ENCODE measurements at regions not wholly inside any gene's neighbourhood (a gene's known extent, or its start where the extent isn't known, plus 50 kb on each side); places are given as distances from the start of the nearest gene placed in this dataset.

GRCh38 chr3:473033-473800 is 276.7 kb downstream of the CHL1 start:
- DNase-seq (ENCODE audit: low spot score), result no peak
- in situ Hi-C loops (cut with MboI; ENCODE audit: low pct_unique_long_range_greater_than_20kb, low sequenced_read_pairs, unreplicated experiment), result no loop called here
- no peak for TF ChIP-seq CTCF (IDR thresholded peaks at IDR 0.05; ENCODE audit: extremely low read depth, insufficient read depth, missing control alignments)

- DNase-seq (ENCODE audit: low spot score), result no peak
- TF ChIP-seq CTCF (IDR thresholded peaks at IDR 0.05; ENCODE audit: extremely low read depth, insufficient read depth, missing control alignments), result no peak
- in situ Hi-C loops (cut with MboI; ENCODE audit: low pct_unique_long_range_greater_than_20kb, low sequenced_read_pairs, unreplicated experiment), result no loop called here
Observed at GRCh38 chr3:474828-475227, 278.3 kb downstream of the CHL1 start.

DNA sequence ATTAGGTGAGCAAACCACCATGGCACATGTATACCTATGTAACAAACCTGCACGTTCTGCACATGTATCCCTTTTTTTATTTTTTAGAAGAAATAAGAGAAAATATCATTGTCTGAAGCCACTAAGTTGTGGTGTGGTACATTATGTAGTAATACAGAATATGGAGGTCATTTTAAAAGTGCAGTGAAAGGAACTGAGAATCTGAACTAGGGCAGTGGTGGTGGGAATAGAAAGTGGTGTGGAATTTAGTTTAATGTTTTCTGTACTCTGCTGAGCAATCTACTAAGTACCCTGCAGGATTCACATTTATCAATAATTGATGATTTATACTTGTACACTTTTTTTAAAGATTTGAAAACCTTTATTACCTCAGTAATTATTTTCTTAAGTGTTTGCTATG is 283.5 kb downstream of the CHL1 start:
- DNase-seq (ENCODE audit: low spot score), result no peak
- TF ChIP-seq CTCF (IDR thresholded peaks at IDR 0.05; ENCODE audit: extremely low read depth, insufficient read depth, missing control alignments), result no peak
- in situ Hi-C loops (cut with MboI; ENCODE audit: low pct_unique_long_range_greater_than_20kb, low sequenced_read_pairs, unreplicated experiment), result no loop called here

DNA sequence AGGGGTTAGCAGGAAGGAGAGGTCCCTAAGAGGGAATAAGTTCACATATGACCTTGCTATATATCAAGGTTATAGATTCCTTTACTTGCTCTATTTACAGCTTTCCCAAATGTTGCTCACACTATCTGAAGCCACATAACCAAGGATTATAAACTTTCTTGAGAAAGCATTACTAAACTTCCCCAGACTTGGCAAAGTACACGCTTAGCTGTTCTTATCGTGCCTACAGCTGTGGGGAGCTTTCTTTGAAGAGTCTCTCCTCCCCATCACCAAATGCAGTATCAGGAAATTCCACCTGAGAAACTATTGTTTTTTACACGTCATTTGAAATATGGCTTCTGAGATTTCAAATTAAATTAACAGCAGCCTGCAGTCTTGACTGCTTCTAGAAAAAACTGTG is 284.5 kb downstream of the CHL1 start:
- no peak for TF ChIP-seq CTCF (IDR thresholded peaks at IDR 0.05; ENCODE audit: extremely low read depth, insufficient read depth, missing control alignments)
- no peak for DNase-seq (ENCODE audit: low spot score)
- in situ Hi-C loops (cut with MboI; ENCODE audit: low pct_unique_long_range_greater_than_20kb, low sequenced_read_pairs, unreplicated experiment), result no loop called here

DNA sequence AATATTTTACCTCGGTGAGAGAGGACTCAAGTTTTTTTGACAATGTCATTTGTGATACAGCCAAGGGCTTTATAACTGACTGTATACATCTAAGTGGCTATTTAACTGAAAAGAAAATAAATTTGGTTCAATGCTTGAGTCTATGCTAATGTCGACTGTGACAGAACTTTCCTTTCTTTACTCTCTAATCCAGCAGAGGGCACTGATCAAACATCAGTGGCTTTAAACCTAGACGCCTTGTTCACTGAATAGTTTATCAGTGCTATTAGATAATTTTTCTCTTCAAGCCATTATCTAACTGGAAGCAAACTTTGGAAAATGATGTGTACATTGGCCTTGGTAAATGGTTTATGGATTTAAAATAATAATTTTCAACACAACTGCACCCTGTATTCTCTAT is 285.1 kb downstream of the CHL1 start:
- peak; percentile 45 for DNase-seq (ENCODE audit: low spot score)
- TF ChIP-seq CTCF (IDR thresholded peaks at IDR 0.05; ENCODE audit: extremely low read depth, insufficient read depth, missing control alignments), result peak; percentile 35
- in situ Hi-C loops (cut with MboI; ENCODE audit: low pct_unique_long_range_greater_than_20kb, low sequenced_read_pairs, unreplicated experiment), result no loop called here

DNA sequence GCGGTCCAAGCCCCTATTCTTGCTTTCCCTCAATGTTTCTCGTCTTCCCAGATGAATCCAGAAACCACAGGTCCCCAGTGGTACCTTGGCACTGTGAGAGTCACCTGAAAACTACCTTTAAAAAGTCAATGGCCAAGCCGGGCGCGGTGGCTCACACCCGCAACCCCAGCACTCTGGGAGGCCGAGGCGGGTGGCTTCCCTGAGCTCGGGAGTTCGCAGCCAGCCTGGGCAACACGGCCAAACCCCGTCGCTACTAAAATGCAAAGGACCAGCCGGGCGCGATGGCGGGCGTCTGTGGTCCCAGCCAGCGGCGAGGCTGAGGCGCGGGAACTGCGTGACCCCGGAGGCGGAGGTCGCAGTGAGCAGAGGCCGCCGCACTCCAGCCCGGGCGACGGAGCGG is 285.9 kb downstream of the CHL1 start:
- no peak for TF ChIP-seq CTCF (IDR thresholded peaks at IDR 0.05; ENCODE audit: extremely low read depth, insufficient read depth, missing control alignments)
- no peak for DNase-seq (ENCODE audit: low spot score)
- in situ Hi-C loops (cut with MboI; ENCODE audit: low pct_unique_long_range_greater_than_20kb, low sequenced_read_pairs, unreplicated experiment), result no loop called here

Data from GM13977 (cell line).